ENCODE measurements at regions not wholly inside any gene's neighbourhood (a gene's known extent, or its start where the extent isn't known, plus 50 kb on each side); places are given as distances from the start of the nearest gene placed in this dataset.

- TF ChIP-seq POLR2AphosphoS5 (IDR thresholded peaks at IDR 0.05) (no peak), POLR2A (IDR thresholded peaks at IDR 0.05) (no peak)
These were observed 106.8 kb upstream of the RPH3A start for GRCh38 chr12:112684742-112685141.

All from upper lobe of left lung (tissue), 4 donors.